ENCODE measurements at regions not wholly inside any gene's neighbourhood (a gene's known extent, or its start where the extent isn't known, plus 50 kb on each side); places are given as distances from the start of the nearest gene placed in this dataset.

DNA sequence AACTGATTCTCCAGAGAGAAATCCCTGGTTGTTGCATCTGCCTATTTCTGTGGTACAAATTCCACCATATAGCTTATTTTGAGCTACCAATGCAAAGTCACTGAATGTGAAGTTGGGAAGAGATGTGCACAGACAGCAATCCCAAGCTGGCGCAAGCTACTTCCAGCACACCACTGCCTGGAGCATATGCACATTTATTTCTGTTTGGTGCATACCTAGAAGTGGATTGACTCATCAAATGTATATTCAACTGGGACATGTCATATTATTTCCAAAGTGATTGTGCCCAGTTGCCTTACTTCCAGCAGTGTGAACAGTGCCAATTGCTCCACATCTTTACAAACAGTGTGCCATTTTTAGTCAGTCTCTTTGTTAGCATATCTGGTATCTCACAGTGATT, 58.2 kb upstream of the PLD5 start:
- TF ChIP-seq, protein P1, sequence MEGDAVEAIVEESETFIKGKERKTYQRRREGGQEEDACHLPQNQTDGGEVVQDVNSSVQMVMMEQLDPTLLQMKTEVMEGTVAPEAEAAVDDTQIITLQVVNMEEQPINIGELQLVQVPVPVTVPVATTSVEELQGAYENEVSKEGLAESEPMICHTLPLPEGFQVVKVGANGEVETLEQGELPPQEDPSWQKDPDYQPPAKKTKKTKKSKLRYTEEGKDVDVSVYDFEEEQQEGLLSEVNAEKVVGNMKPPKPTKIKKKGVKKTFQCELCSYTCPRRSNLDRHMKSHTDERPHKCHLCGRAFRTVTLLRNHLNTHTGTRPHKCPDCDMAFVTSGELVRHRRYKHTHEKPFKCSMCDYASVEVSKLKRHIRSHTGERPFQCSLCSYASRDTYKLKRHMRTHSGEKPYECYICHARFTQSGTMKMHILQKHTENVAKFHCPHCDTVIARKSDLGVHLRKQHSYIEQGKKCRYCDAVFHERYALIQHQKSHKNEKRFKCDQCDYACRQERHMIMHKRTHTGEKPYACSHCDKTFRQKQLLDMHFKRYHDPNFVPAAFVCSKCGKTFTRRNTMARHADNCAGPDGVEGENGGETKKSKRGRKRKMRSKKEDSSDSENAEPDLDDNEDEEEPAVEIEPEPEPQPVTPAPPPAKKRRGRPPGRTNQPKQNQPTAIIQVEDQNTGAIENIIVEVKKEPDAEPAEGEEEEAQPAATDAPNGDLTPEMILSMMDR (IDR thresholded peaks at IDR 0.05 in 2 of 3, conservative IDR thresholded peaks at IDR 0.05 in 1 of 3; ENCODE audit: borderline replicate concordance in 1 of 3, insufficient read depth in 1 of 3, low read depth in 2 of 3, low read length in 2 of 3), result no peak
- no peak for TF ChIP-seq POLR2A (IDR thresholded peaks at IDR 0.05; ENCODE audit: borderline replicate concordance, extremely low read depth, insufficient read depth, insufficient read length)
- TF ChIP-seq SIN3A (IDR thresholded peaks at IDR 0.05; ENCODE audit: low read depth), result no peak
- TF ChIP-seq RAD21 (IDR thresholded peaks at IDR 0.05; ENCODE audit: low read depth), result no peak
- TF ChIP-seq CEBPB (IDR thresholded peaks at IDR 0.05; ENCODE audit: low read depth), result no peak
- TF ChIP-seq ELF1 (IDR thresholded peaks at IDR 0.05; ENCODE audit: borderline replicate concordance, low read depth), result no peak
- TF ChIP-seq JUND (IDR thresholded peaks at IDR 0.05), result no peak
- no peak for TF ChIP-seq EZH2 (IDR thresholded peaks at IDR 0.05)
- TF ChIP-seq EZH2phosphoT487 (IDR thresholded peaks at IDR 0.05; ENCODE audit: borderline replicate concordance), result no peak
- no peak for TF ChIP-seq SP1 (IDR thresholded peaks at IDR 0.05; ENCODE audit: low read depth)
- TF ChIP-seq, protein P2, sequence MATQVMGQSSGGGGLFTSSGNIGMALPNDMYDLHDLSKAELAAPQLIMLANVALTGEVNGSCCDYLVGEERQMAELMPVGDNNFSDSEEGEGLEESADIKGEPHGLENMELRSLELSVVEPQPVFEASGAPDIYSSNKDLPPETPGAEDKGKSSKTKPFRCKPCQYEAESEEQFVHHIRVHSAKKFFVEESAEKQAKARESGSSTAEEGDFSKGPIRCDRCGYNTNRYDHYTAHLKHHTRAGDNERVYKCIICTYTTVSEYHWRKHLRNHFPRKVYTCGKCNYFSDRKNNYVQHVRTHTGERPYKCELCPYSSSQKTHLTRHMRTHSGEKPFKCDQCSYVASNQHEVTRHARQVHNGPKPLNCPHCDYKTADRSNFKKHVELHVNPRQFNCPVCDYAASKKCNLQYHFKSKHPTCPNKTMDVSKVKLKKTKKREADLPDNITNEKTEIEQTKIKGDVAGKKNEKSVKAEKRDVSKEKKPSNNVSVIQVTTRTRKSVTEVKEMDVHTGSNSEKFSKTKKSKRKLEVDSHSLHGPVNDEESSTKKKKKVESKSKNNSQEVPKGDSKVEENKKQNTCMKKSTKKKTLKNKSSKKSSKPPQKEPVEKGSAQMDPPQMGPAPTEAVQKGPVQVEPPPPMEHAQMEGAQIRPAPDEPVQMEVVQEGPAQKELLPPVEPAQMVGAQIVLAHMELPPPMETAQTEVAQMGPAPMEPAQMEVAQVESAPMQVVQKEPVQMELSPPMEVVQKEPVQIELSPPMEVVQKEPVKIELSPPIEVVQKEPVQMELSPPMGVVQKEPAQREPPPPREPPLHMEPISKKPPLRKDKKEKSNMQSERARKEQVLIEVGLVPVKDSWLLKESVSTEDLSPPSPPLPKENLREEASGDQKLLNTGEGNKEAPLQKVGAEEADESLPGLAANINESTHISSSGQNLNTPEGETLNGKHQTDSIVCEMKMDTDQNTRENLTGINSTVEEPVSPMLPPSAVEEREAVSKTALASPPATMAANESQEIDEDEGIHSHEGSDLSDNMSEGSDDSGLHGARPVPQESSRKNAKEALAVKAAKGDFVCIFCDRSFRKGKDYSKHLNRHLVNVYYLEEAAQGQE (IDR thresholded peaks at IDR 0.05; ENCODE audit: low read depth), result no peak
- no peak for TF ChIP-seq CBX3 (IDR thresholded peaks at IDR 0.05; ENCODE audit: low read depth)
